ENCODE measurements at regions not wholly inside any gene's neighbourhood (a gene's known extent, or its start where the extent isn't known, plus 50 kb on each side); places are given as distances from the start of the nearest gene placed in this dataset.

GRCh38 chr5:81914696-81915095 is 57.1 kb upstream of the ATG10 start:
- Histone ChIP-seq H3K27ac (no peak overlapping the region), H3K4me3 (no peak overlapping the region)

DNA sequence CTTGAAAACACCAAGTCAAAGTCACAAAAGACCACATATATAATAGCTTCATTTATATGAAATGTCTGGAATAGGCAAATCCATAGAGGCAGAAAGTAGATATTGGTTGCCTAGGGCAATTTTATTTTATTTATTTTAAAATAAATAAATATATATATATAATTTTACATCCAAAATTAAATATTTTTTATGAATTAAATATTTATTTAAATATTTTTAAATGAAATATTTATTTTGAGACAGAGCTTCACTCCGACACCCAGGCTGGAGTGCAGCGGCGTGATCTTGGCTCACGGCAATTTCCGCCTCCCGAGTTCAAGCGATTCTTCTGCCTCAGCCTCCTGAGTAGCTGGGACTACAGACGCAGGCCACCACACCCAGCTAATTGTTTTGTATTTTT is 58.9 kb upstream of the ATG10 start:
- H3K27ac ChIP-seq, result no peak overlapping the region

GRCh38 chr5:81909677-81910076 is 62.1 kb upstream of the ATG10 start:
- no peak overlapping the region for H3K27ac ChIP-seq
- H3K4me3 ChIP-seq, result no peak overlapping the region

More for the DNA sequence above, 58.9 kb upstream of the ATG10 start:
- no peak overlapping the region for H3K4me3 ChIP-seq

DNA sequence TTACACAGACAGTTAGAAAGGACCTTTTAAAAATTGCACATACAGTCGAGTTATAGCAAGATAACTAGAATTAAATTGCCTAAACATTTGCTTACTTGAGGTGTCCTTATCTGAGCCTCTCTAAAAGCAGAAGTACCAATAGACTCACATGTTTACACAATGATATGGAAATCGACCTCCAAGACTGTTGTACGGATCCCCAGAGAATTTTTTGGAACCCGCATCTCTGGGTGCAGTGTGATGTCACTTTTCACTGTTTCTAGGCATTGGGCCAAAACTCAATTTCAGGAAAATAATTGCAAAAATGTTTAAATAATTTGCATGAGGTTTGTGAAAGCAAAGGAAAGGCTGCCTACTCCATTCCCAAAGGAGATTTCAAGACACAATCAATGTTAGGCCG is 63.1 kb upstream of the ATG10 start:
- Histone ChIP-seq H3K27ac (no peak overlapping the region), H3K4me3 (no peak overlapping the region)

DNA sequence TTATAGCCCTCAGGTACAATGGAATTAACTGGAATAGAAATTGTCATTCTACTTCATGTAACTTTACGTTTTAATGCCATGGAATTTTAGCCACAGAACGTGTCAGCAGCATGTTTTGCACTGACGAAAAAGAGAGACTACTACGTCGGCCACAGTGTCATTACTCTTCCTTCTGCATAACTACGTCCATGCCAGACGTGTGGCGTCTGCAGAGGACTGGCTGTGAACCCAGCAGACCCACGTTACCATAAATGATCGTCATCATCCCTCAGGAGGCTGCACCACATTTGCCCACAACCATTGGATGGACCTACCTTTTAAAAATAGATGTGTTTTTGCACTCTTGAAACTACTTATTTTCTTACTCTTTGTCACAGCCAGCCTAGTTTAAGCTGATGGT is 63.8 kb upstream of the ATG10 start:
- no peak overlapping the region for H3K27ac ChIP-seq
- no peak overlapping the region for H3K4me3 ChIP-seq

GRCh38 chr5:81907012-81907635 is 64.7 kb upstream of the ATG10 start:
- no peak overlapping the region for H3K4me3 ChIP-seq
- no peak overlapping the region for H3K27ac ChIP-seq

GRCh38 chr5:81906086-81906485 is 65.7 kb upstream of the ATG10 start:
- no peak overlapping the region for H3K4me3 ChIP-seq
- no peak overlapping the region for H3K27ac ChIP-seq

DNA sequence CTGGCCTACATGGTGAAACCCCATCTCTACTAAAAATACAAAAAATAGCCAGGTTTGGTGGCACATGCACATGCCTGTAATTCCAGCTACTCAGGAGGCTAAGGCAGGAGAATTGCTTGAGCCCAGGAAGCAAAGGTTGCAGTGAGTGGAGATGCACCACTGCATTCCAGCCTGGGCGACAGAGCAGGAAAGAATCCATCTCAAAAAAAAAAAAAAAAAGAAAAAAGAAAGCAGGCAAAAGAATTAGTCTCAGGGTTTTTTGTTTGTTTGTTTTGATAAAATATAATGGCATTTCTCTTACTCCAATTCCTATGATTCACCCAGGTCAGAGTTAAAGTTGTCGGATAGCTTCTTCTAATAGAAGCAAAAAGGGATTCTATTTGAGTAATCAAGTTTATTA is 67.0 kb upstream of the ATG10 start:
- no peak overlapping the region for H3K4me3 ChIP-seq
- no peak overlapping the region for H3K27ac ChIP-seq

DNA sequence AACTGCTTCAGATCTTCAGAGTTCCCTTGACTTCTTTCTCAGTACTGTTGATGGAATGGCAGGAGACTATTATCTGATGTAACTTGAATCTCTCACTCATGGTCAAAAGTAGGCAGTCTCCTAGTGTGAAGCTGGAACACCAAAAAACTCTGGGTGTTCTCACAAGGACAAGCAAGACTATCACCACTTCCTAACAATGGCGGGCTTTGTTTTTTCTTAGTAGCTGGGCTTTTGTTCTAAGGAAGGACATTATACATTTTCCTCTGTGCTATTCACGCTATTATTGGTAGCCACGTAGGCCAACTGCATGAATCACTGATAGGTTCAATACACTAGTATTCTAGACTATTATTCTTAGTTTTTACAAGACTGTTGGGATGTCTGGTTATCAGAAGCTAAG is 67.7 kb upstream of the ATG10 start:
- no peak overlapping the region for H3K27ac ChIP-seq

GRCh38 chr5:81901586-81901985 is 70.2 kb upstream of the ATG10 start:
- Histone ChIP-seq H3K27ac (no peak overlapping the region), H3K4me3 (no peak overlapping the region)

More for the DNA sequence above, 67.7 kb upstream of the ATG10 start:
- H3K4me3 ChIP-seq, result no peak overlapping the region

DNA sequence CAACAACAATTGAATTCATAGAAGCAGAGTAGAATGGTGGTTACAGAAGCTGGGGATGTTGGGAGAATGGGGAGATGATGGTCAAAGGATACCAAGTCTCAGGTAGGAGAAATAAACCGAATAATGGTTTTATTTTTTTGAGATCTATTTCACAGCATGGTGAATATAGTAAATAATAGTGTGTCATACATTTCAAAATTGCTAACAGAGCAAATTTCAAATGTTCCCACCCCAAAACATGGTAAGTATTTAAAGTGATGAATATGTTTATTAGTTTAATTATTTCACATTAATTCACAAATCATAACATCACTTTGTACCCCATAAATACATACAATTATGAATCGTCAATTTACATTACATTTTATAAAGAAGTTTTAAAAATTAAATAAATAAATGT is 72.7 kb upstream of the ATG10 start:
- Histone ChIP-seq H3K4me3 (no peak overlapping the region), H3K27ac (no peak overlapping the region)

DNA sequence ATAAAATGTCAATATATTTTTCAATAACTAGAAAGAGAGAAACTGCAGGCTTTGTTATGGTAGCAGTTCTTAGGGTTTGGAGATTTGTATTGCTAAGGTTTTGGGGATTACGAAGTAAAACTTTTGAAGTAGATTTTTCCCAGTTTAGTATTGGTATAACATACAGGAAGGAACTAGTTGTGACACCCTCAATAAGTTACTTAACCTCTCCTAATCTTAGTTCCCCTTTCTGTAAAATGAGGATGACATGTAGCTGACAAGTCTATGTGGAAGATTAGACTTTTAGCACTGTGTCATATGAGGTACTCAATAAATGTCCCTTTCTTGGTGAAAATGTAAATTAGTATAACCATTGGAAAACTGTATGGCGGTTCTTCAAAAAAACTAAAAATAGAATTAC is 73.4 kb upstream of the ATG10 start:
- no peak overlapping the region for H3K4me3 ChIP-seq
- H3K27ac ChIP-seq, result no peak overlapping the region

- Histone ChIP-seq H3K27ac (no peak overlapping the region), H3K4me3 (no peak overlapping the region)
Measured at GRCh38 chr5:81896764-81897163, 75.1 kb upstream of the ATG10 start.

GRCh38 chr5:81895307-81895706 is 76.5 kb upstream of the ATG10 start:
- Histone ChIP-seq H3K4me3 (no peak overlapping the region), H3K27ac (no peak overlapping the region)

DNA sequence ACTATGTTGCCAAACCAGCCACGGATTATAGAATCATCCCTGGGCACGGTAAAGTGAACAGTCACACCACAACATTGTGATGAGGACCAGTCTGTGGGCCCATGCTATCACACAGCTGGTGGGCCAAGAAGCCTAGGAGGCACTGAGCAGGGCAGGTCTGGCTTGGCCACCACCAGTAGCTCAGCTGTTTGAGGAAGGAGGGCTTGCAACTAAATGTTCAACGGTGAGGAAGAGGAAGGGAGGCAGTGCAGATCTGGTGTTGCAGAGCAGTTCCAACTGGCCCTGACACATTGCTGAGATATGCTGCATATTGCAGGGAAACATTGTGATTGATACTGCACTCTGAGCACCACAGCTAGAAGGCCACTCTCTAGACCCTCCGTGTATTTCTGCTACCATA is 77.9 kb upstream of the ATG10 start:
- no peak overlapping the region for H3K27ac ChIP-seq
- no peak overlapping the region for H3K4me3 ChIP-seq

DNA sequence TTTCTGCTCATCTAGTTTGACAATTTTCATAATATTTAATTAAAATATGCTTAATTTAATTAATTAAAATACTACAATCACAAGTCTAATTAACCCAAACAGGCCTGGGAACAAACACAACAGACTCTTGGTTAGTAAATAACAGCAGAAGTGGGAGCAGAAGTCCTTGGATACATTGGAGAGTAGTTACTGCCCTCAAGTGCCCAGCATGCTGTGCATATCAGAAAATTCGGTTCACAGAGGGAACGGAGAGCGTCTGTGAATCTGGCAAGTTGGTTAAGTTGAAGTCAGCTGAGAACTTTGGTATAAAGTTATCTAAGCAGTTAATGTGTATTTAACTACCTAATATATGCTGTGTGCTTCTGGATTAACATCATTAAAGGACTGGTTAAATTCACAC is 87.0 kb upstream of the ATG10 start:
- Histone ChIP-seq H3K27ac (no peak overlapping the region), H3K4me3 (no peak overlapping the region)

- no peak overlapping the region for H3K4me3 ChIP-seq
- H3K27ac ChIP-seq, result no peak overlapping the region
Measured at GRCh38 chr5:81883371-81883770, 88.5 kb upstream of the ATG10 start.

GRCh38 chr5:81881595-81881994 is 90.2 kb upstream of the ATG10 start:
- H3K27ac ChIP-seq, result no peak overlapping the region
- no peak overlapping the region for H3K4me3 ChIP-seq

DNA sequence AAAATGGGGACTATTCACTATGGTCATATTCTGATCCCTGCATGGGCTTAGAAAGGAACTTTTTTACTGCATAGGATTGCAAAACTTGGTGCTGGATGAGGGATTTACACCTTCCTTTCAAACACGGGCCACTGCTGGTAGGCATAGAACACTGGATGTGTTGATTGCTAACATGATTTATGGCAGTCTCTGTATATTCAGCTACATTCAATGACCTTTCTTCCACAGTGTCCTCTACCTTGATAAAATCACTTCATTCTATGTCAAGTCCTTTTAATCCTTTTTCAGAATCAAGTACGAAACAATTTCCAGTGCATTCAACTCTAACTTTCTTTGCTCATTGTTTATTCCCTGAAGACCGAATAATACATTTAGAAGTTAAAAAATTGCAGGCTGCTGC is 91.9 kb upstream of the ATG10 start:
- Histone ChIP-seq H3K4me3 (no peak overlapping the region), H3K27ac (no peak overlapping the region)

DNA sequence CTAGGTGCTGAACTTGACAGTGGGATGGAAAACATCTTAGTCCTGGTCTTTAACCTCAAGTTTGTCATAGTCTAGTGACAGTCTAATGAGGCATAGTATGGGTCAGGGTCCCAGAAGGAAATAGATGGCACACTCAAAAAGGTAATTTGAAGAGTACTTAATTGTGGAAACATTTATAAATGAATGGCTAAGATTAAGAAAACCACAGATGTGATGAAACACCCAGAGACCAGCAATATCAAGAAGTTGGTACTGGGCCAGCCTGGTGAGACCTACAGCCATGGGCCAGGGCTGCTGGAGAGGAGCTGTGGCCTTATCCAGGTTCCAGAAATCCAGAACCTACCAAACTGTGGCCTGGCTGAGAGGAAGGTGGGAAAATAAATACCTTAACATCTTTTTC is 93.5 kb upstream of the ATG10 start:
- Histone ChIP-seq H3K27ac (no peak overlapping the region), H3K4me3 (no peak overlapping the region)

DNA sequence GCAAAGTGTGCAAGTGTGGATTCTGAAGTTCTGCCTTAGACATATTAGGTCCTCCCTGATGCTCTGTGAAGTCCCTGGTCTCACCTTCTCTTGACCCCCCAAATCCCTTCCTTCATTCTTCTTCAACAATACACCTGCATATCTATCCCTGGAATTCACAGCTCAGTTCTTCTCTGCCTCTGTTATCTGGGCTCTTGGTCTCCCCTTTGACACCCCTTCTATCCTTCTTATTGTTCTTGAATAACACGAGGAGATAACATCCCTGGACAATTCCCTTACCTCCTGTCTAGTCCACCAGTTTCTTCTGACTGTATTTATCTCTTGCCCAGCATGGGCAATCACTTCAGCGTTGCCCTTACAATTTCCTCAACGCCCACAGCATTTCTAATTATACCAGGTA is 104.8 kb upstream of the ATG10 start:
- Histone ChIP-seq H3K27ac (no peak overlapping the region), H3K4me3 (no peak overlapping the region)

GRCh38 chr5:81860778-81861177 is 109.9 kb upstream of the SSBP2 start:
- Histone ChIP-seq H3K27ac (no peak overlapping the region), H3K4me3 (no peak overlapping the region)

DNA sequence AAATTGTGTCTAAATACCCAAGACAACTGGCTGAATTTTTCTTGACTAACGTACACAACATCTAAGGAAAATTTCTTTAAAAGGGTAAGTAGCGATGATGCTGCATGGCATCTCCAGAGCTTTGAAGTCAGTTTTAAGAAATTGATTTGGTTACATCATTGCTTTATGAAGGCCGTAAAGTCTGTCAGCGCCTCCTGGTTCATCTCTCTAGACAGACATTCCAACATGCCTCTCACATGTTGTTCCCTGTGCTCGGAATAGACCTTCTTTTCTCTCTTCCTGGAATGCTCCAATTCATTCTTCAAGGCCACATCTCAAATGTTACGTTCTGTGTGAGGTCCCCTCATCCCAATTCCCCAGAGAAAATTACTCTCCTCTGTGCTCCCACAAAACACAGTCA is 108.7 kb upstream of the SSBP2 start:
- Histone ChIP-seq H3K4me3 (no peak overlapping the region), H3K27ac (no peak overlapping the region)
